Brain microvascular endothelial cell (primary cell): ENCODE measurements at regions not wholly inside any gene's neighbourhood (a gene's known extent, or its start where the extent isn't known, plus 50 kb on each side); places are given as distances from the start of the nearest gene placed in this dataset.
A peak's percentile ranks its signal among the peaks of the same experiment; 100 is the strongest.

Source experiments
- DNase-seq: peaks from one replicate; pipeline ENCODE4 v3.0.0-alpha.2; 2020
- H3K27ac ChIP-seq: fragments of 250-450 bp; sonication (Bioruptor Pico); 2 replicates; pipeline ENCODE4 v1.5.1; 2020; ENCODE audit warnings: mild to moderate bottlenecking, moderate library complexity
- H3K27me3 ChIP-seq: fragments of 250-450 bp; sonication (Bioruptor Pico); replicated peaks from 2 replicates; pipeline ENCODE4 v1.5.1; 2020; ENCODE audit warnings: mild to moderate bottlenecking
- H3K36me3 ChIP-seq: fragments of 250-450 bp; sonication (Bioruptor Pico); replicated peaks from 2 replicates; pipeline ENCODE4 v1.5.1; 2020; ENCODE audit warnings: mild to moderate bottlenecking
- H3K4me3 ChIP-seq: 2 replicates; pipeline ENCODE4 v1.5.1; 2011; ENCODE audit warnings: low read depth, mild to moderate bottlenecking, control low read depth, low read length, moderate library complexity
- CTCF ChIP-seq: IDR thresholded peaks from 2 replicates; pipeline ENCODE4 v1.5.1; 2011; ENCODE audit warnings: low read depth, mild to moderate bottlenecking, moderate library complexity, low read length, control low read depth, inconsistent platforms; ENCODE audit errors: missing control alignments
- in situ Hi-C: cut with HindIII; loops from 2 replicates; pipeline ENCODE4 v1.10.0; 2017; ENCODE audit warnings: low sequenced_read_pairs, low pct_ligation_motif_present

GRCh38 chr5:136655468-136655867, 290.1 kb upstream of the TRPC7 start:
- H3K36me3 ChIP-seq, result no peaks in the 10 kb centered on the region
- in situ Hi-C loops, result no loop called here
- peak; percentile 2 for DNase-seq
- no peak overlapping the region for H3K27ac ChIP-seq
- H3K27me3 ChIP-seq, result no peaks in the 10 kb centered on the region
- TF ChIP-seq CTCF, result no peak
- no peak overlapping the region for H3K4me3 ChIP-seq

GRCh38 chr5:136646915-136647314, 281.6 kb upstream of the TRPC7 start:
- Histone ChIP-seq H3K27me3 (no peaks in the 10 kb centered on the region), H3K4me3 (no peak overlapping the region), H3K36me3 (no peaks in the 10 kb centered on the region), H3K27ac (no peak overlapping the region)
- no peak for DNase-seq
- TF ChIP-seq CTCF, result no peak
- in situ Hi-C loops, result no loop called here

GRCh38 chr5:136642976-136643375, 277.6 kb upstream of the TRPC7 start:
- no peak for TF ChIP-seq CTCF
- H3K27ac ChIP-seq, result no peak overlapping the region
- H3K4me3 ChIP-seq, result no peak overlapping the region
- in situ Hi-C loops, result no loop called here
- no peaks in the 10 kb centered on the region for H3K27me3 ChIP-seq
- no peak for DNase-seq
- no peaks in the 10 kb centered on the region for H3K36me3 ChIP-seq

- Histone ChIP-seq H3K4me3 (no peak overlapping the region), H3K36me3 (no peaks in the 10 kb centered on the region), H3K27ac (no peak overlapping the region), H3K27me3 (no peaks in the 10 kb centered on the region)
- no peak for DNase-seq
- in situ Hi-C loops, result no loop called here
- no peak for TF ChIP-seq CTCF
Measured at GRCh38 chr5:136639616-136640015, 274.3 kb upstream of the TRPC7 start.

- Histone ChIP-seq H3K36me3 (no peaks in the 10 kb centered on the region), H3K27me3 (no peaks in the 10 kb centered on the region), H3K4me3 (no peak overlapping the region), H3K27ac (no peak overlapping the region)
- in situ Hi-C loops, result no loop called here
- no peak for DNase-seq
- TF ChIP-seq CTCF, result no peak
Measured at GRCh38 chr5:136638084-136638483, 272.7 kb upstream of the TRPC7 start.

- Histone ChIP-seq H3K27me3 (no peaks in the 10 kb centered on the region), H3K36me3 (no peaks in the 10 kb centered on the region), H3K4me3 (no peak overlapping the region), H3K27ac (no peak overlapping the region)
- no peak for DNase-seq
- no peak for TF ChIP-seq CTCF
- in situ Hi-C loops, result no loop called here
Measured at GRCh38 chr5:136636001-136636400, 270.7 kb upstream of the TRPC7 start.
